Uterus (tissue), 2 donors: ENCODE measurements at regions not wholly inside any gene's neighbourhood (a gene's known extent, or its start where the extent isn't known, plus 50 kb on each side); places are given as distances from the start of the nearest gene placed in this dataset.

ENCODE experiments used
- POLR2A ChIP-seq, 2 donors: fragments of 450-650 bp; IDR thresholded peaks; one replicate each; pipeline ENCODE4 v1.6.1; 2016; ENCODE audit warnings: antibody characterized with exemption in 2 of 2, mild to moderate bottlenecking in 1 of 2, moderate library complexity in 1 of 2
- TF ChIP-seq, protein P1 (sequence below), 4 experiments: fragments of 200-600 bp in 2 of 4; fragments of 450-650 bp in 2 of 4; sonication (generic) in 2 of 4; IDR thresholded peaks; one replicate each; pipeline ENCODE4 v1.5.1; 2016 to 2019; ENCODE audit warnings: antibody characterized with exemption in 4 of 4, mild to moderate bottlenecking in 2 of 4, moderate library complexity in 1 of 4

GRCh38 chr14:87312894-87313205 is 680.1 kb downstream of the GALC start:
- TF ChIP-seq, protein P1, sequence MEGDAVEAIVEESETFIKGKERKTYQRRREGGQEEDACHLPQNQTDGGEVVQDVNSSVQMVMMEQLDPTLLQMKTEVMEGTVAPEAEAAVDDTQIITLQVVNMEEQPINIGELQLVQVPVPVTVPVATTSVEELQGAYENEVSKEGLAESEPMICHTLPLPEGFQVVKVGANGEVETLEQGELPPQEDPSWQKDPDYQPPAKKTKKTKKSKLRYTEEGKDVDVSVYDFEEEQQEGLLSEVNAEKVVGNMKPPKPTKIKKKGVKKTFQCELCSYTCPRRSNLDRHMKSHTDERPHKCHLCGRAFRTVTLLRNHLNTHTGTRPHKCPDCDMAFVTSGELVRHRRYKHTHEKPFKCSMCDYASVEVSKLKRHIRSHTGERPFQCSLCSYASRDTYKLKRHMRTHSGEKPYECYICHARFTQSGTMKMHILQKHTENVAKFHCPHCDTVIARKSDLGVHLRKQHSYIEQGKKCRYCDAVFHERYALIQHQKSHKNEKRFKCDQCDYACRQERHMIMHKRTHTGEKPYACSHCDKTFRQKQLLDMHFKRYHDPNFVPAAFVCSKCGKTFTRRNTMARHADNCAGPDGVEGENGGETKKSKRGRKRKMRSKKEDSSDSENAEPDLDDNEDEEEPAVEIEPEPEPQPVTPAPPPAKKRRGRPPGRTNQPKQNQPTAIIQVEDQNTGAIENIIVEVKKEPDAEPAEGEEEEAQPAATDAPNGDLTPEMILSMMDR (IDR thresholded peaks at IDR 0.05), result no peak
- TF ChIP-seq POLR2A (IDR thresholded peaks at IDR 0.05), result no peak
